ENCODE measurements at regions not wholly inside any gene's neighbourhood (a gene's known extent, or its start where the extent isn't known, plus 50 kb on each side); places are given as distances from the start of the nearest gene placed in this dataset.

DNA sequence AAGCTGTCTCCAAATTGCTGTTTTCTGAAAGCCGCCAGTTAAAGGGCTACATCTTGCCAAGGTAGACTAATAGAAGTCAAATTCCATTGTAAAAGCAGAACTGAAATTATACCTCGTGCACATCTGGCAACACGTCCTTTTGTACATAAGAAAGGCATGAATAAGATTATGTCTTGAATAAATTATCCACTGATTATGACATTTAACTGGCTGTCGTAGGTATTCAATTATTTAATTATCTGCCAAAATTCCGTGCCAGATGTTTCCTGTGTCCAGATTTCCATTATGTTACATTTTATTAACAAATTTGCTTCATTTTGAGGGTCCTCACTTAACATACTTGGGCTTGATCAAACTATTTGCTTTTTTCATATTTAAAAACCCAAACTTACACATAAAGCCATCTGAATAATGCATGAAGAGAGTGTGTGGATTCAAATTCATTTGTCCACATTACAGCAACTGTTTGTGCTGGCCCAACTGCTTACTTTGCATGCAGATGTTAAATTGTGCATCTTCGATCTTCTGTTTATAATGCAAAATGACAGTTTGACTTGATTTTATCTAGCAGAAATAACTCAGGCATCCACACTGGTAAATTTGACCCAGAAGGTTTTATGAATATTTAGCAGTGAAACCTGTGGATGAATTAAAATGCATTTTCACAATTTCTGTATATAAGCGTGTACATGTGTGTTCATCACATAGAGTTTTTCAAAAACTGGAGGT lies 701.5 kb downstream of the ZNF385D start:
- TF ChIP-seq, protein P1, sequence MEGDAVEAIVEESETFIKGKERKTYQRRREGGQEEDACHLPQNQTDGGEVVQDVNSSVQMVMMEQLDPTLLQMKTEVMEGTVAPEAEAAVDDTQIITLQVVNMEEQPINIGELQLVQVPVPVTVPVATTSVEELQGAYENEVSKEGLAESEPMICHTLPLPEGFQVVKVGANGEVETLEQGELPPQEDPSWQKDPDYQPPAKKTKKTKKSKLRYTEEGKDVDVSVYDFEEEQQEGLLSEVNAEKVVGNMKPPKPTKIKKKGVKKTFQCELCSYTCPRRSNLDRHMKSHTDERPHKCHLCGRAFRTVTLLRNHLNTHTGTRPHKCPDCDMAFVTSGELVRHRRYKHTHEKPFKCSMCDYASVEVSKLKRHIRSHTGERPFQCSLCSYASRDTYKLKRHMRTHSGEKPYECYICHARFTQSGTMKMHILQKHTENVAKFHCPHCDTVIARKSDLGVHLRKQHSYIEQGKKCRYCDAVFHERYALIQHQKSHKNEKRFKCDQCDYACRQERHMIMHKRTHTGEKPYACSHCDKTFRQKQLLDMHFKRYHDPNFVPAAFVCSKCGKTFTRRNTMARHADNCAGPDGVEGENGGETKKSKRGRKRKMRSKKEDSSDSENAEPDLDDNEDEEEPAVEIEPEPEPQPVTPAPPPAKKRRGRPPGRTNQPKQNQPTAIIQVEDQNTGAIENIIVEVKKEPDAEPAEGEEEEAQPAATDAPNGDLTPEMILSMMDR (IDR thresholded peaks at IDR 0.05): no peak
- no peak for TF ChIP-seq POLR2A (IDR thresholded peaks at IDR 0.05)

Measured in testis (tissue), 2 donors.